Right atrium auricular region (tissue), 2 donors: ENCODE measurements at regions not wholly inside any gene's neighbourhood (a gene's known extent, or its start where the extent isn't known, plus 50 kb on each side); places are given as distances from the start of the nearest gene placed in this dataset.
"Not testable (repeated sequence)": the region's sequence is repeated elsewhere in the genome, so short reads cannot be mapped to it uniquely, and the experiment has no call there.

ENCODE experiments used
- DNase-seq: peaks from one replicate; pipeline ENCODE4 v3.0.0-alpha.2; 2019; ENCODE audit warnings: low spot score
- H3K27ac ChIP-seq, 2 donors: fragments of 200-600 bp; sonication (generic); 1 replicate in 1 of 2; 2 replicates in 1 of 2; pipeline ENCODE4 v1.5.1; 2016 to 2019
- H3K27me3 ChIP-seq, 2 donors: fragments of 200-600 bp; sonication (generic); one replicate each; pipeline versions ENCODE4 v1.5.1 to v1.6.0; 2017 to 2019
- H3K36me3 ChIP-seq: fragments of 200-600 bp; sonication (generic); one replicate; pipeline ENCODE4 v1.5.1; 2016
- H3K4me1 ChIP-seq, 2 donors: fragments of 200-600 bp; sonication (generic); one replicate each; pipeline versions ENCODE4 v1.5.1 to v1.6.0; 2017 to 2019
- H3K4me3 ChIP-seq, 2 donors: fragments of 200-600 bp; sonication (generic); 1 replicate in 1 of 2; 2 replicates in 1 of 2; pipeline ENCODE4 v1.5.1; 2017 to 2019; ENCODE audit warnings: mild to moderate bottlenecking in 1 of 2, moderate library complexity in 1 of 2
- H3K9me3 ChIP-seq, 2 donors: fragments of 200-600 bp; sonication (generic); one replicate each; pipeline ENCODE4 v1.5.1; 2019
- CTCF ChIP-seq, 2 donors: fragments of 200-600 bp; sonication (generic); IDR thresholded peaks; one replicate each; pipeline ENCODE4 v1.5.1; 2019; ENCODE audit warnings: antibody characterized with exemption in 2 of 2

- H3K27me3 ChIP-seq = no peaks in the 10 kb centered on the region
- H3K4me1 ChIP-seq = peaks cover 0 to 6% of the 10 kb centered on the region in 2 donors
- no peaks in the 10 kb centered on the region for H3K36me3 ChIP-seq
- no peak overlapping the region for H3K4me3 ChIP-seq
- no peak overlapping the region for H3K27ac ChIP-seq
- no peak for DNase-seq
- no peak for TF ChIP-seq CTCF (IDR thresholded peaks at IDR 0.05)
- H3K9me3 ChIP-seq = no peaks in the 10 kb centered on the region
Observed at GRCh38 chr4:128630871-128631270, 178.6 kb upstream of the JADE1 start.

- no peak for TF ChIP-seq CTCF (IDR thresholded peaks at IDR 0.05)
- H3K4me1 ChIP-seq = no peaks in the 10 kb centered on the region
- no peaks in the 10 kb centered on the region for H3K9me3 ChIP-seq
- no peak overlapping the region for H3K4me3 ChIP-seq
- H3K27ac ChIP-seq = no peak overlapping the region
- no peaks in the 10 kb centered on the region for H3K27me3 ChIP-seq
- H3K36me3 ChIP-seq = no peaks in the 10 kb centered on the region
- DNase-seq = no peak
Observed at GRCh38 chr4:128623508-128624215, 185.8 kb upstream of the JADE1 start.

GRCh38 chr4:128620279-128620965 lies 189.1 kb upstream of the JADE1 start:
- not testable (repeated sequence) for H3K9me3 ChIP-seq

GRCh38 chr4:128615197-128615596 lies 194.3 kb upstream of the JADE1 start:
- H3K27me3 ChIP-seq = no peaks in the 10 kb centered on the region
- H3K9me3 ChIP-seq = no peaks in the 10 kb centered on the region
- no peak overlapping the region for H3K27ac ChIP-seq
- no peak for DNase-seq
- no peaks in the 10 kb centered on the region for H3K36me3 ChIP-seq
- H3K4me3 ChIP-seq = no peak overlapping the region
- no peaks in the 10 kb centered on the region for H3K4me1 ChIP-seq
- no peak for TF ChIP-seq CTCF (IDR thresholded peaks at IDR 0.05)

More at GRCh38 chr4:128620279-128620965, 189.1 kb upstream of the JADE1 start:
- H3K27ac ChIP-seq, DNase-seq, H3K4me3 ChIP-seq, H3K4me1 ChIP-seq, H3K27me3 ChIP-seq, H3K36me3 ChIP-seq: not testable (repeated sequence)

- H3K9me3 ChIP-seq = no peaks in the 10 kb centered on the region
- H3K27ac ChIP-seq = no peak overlapping the region
- no peak for TF ChIP-seq CTCF (IDR thresholded peaks at IDR 0.05)
- H3K4me3 ChIP-seq = no peak overlapping the region
- no peaks in the 10 kb centered on the region for H3K4me1 ChIP-seq
- no peak for DNase-seq
- no peaks in the 10 kb centered on the region for H3K36me3 ChIP-seq
- H3K27me3 ChIP-seq = no peaks in the 10 kb centered on the region
Observed at GRCh38 chr4:128608006-128608405, 201.5 kb upstream of the JADE1 start.

- no peak for DNase-seq
- Histone ChIP-seq H3K27ac (no peak overlapping the region), H3K27me3 (no peaks in the 10 kb centered on the region), H3K4me3 (no peak overlapping the region), H3K4me1 (peaks cover 0 to 10% of the 10 kb centered on the region in 2 donors), H3K9me3 (no peaks in the 10 kb centered on the region), H3K36me3 (no peaks in the 10 kb centered on the region)
- TF ChIP-seq CTCF (IDR thresholded peaks at IDR 0.05) = no peak
Observed at GRCh38 chr4:128606173-128606572, 203.3 kb upstream of the JADE1 start.
